Muscle of leg (tissue), 3 donors: ENCODE measurements at regions not wholly inside any gene's neighbourhood (a gene's known extent, or its start where the extent isn't known, plus 50 kb on each side); places are given as distances from the start of the nearest gene placed in this dataset.
"Not testable (repeated sequence)": the region's sequence is repeated elsewhere in the genome, so short reads cannot be mapped to it uniquely, and the experiment has no call there.

Experiments
- DNase-seq: peaks from one replicate; pipeline ENCODE4 v3.0.0; 2013
- H3K27ac ChIP-seq: one replicate; pipeline ENCODE4 v1.5.1; 2013; ENCODE audit warnings: mild to moderate bottlenecking, low read length, control low read depth
- H3K27me3 ChIP-seq: one replicate; pipeline ENCODE4 v1.6.1; 2013; ENCODE audit warnings: low read length; ENCODE audit not compliant: control insufficient read depth, insufficient read depth
- H3K36me3 ChIP-seq: one replicate; pipeline ENCODE4 v1.6.1; 2013; ENCODE audit warnings: low read length; ENCODE audit not compliant: control insufficient read depth, insufficient read depth
- H3K4me1 ChIP-seq: one replicate; pipeline ENCODE4 v1.6.1; 2013; ENCODE audit warnings: low read length; ENCODE audit not compliant: control insufficient read depth, insufficient read depth
- H3K4me3 ChIP-seq: one replicate; pipeline ENCODE4 v1.5.1; 2013; ENCODE audit warnings: low read length, control low read depth
- H3K9me3 ChIP-seq: replicated peaks from 2 replicates; pipeline ENCODE4 v1.6.1; 2013; ENCODE audit warnings: low read depth, low read length; ENCODE audit not compliant: control insufficient read depth
- WGBS: methylation state at CpG from one replicate; pipeline ENCODE4 v1.1.5; 2013; ENCODE audit warnings: missing lambda C conversion rate; ENCODE audit not compliant: insufficient coverage; 5-methylcytosine and 5-hydroxymethylcytosine counted together

DNA sequence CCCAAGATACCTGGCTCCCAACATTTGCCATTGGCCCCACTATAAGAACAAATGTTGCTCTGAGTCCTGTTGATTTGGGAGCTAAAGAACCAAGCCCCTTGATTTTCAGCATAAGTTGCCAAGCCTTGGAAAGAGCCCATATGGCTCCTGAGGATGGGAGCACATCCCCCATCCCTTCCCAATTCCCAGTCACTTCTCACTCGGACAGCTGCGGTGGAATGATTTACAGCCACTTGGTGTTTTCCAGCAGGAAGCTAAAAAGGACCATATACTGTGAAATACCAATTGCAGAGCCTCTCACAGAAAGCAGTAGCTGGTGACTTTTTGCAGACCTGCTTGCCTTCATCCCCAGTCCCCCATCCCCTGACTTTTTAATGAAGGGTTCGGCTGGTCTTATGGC is 524.6 kb downstream of the GRIN2A start:
- Histone ChIP-seq H3K36me3 (no peaks in the 10 kb centered on the region), H3K27ac (no peak overlapping the region), H3K9me3 (no peaks in the 10 kb centered on the region), H3K4me1 (no peaks in the 10 kb centered on the region), H3K27me3 (no peaks in the 10 kb centered on the region), H3K4me3 (no peak overlapping the region)
- no peak for DNase-seq
- WGBS = 0% methylated on average over 1 of the region's 3 CpGs

DNA sequence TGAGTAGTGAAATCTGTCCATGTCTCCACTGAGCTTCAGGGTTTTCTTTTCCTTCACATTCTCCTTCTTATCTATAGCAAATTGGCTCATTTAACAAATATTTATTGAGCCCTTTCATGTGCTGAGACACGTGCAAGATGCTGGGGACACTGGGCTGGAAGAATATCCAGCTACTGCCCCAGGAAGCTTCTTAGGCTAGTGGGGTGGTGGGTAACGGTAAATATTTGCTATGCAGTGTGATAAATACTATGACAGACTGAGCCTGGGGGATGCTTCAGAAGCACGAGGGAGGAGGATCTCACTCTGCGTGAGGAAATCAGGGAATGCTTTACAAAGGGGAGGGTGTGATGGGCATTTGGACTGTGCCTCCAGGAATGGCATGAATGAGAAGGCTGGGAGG is 524.1 kb downstream of the GRIN2A start:
- no peaks in the 10 kb centered on the region for H3K4me1 ChIP-seq
- no peak for DNase-seq
- no peak overlapping the region for H3K4me3 ChIP-seq
- no peaks in the 10 kb centered on the region for H3K27me3 ChIP-seq
- no peak overlapping the region for H3K27ac ChIP-seq
- H3K9me3 ChIP-seq = no peaks in the 10 kb centered on the region
- no peaks in the 10 kb centered on the region for H3K36me3 ChIP-seq
- 20% methylated on average over 4 of the region's 4 CpGs for WGBS

DNA sequence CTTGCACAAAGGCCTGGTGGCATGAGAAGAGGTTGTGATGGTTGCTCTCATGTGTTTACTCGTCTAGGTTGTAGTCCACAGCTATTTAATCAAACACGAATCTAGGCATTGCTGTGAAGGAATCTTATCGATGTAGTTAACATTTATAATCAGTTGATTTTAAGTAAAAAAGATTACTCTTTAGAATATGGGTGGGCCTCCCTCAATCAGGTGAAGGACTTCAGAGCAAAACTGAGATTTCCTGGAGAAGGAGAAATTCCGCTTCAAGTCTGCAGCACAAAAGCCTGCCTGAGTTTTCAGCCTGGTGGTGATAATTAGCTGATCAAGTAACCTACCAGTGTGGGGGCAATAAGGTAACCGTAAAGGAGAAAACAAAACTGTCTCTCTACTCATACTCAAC is 523.6 kb downstream of the GRIN2A start:
- Histone ChIP-seq H3K36me3 (no peaks in the 10 kb centered on the region), H3K4me3 (no peak overlapping the region), H3K27me3 (no peaks in the 10 kb centered on the region), H3K9me3 (no peaks in the 10 kb centered on the region), H3K27ac (no peak overlapping the region), H3K4me1 (no peaks in the 10 kb centered on the region)
- no peak for DNase-seq
- WGBS = 84% methylated on average over 2 of the region's 5 CpGs

DNA sequence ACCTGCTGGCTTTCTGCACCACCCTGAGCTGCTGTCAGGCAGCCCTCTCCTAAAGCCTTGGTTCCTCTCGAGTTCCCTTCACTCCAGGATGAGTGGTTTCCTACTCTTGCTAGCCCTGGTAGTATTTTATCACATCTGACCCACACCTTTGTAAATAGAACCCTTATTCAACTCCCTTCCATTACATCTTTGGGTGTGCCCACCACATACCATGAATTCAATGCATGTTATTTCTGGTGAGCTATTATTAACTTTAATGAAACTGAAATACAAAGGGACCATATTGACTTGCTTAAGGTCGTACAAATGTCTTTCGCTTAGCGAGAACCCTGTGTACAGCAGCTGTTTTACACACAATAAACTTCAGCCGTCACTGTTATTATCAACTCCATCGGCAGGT is 521.3 kb downstream of the GRIN2A start:
- Histone ChIP-seq H3K27me3 (no peaks in the 10 kb centered on the region), H3K27ac (no peak overlapping the region), H3K4me3 (no peak overlapping the region), H3K9me3 (no peaks in the 10 kb centered on the region), H3K36me3 (no peaks in the 10 kb centered on the region), H3K4me1 (no peaks in the 10 kb centered on the region)
- 67% methylated on average over 1 of the region's 6 CpGs for WGBS
- no peak for DNase-seq

DNA sequence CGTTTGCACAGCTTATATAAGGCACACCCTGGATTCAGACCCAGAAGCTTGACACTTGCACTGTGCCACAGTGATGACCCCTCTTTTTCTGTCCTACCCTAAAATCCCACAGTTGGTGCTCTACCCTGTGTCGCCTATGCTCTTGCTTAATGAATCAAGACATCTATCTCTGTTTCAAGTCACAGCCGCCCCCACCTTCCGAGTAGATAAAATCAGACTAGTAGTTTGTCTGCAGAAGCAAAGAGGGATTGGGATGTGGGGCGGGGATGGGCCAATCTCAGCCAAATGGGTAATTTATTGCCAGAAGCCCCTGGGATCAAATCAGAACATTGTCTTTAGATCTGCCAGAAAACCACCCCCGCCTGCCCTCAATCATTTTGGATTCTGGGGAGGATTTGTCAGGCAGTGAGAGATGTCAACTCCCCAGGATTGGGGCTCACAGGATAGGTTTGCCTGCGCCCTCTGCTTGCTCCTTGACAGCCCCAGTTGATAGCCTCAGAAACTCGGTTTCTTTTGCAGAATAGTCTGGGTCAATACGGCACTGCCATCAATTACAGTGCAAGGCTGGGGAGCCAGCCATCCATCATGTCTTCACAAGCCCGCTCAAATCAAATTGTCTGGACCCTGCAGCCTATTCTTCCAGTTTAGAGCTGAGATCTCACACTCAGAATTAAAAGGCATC is 520.8 kb downstream of the GRIN2A start:
- Histone ChIP-seq H3K27ac (no peak overlapping the region), H3K36me3 (no peaks in the 10 kb centered on the region), H3K27me3 (no peaks in the 10 kb centered on the region), H3K4me3 (no peak overlapping the region), H3K9me3 (no peaks in the 10 kb centered on the region), H3K4me1 (no peaks in the 10 kb centered on the region)
- 34% methylated on average over 4 of the region's 10 CpGs for WGBS
- DNase-seq = no peak

DNA sequence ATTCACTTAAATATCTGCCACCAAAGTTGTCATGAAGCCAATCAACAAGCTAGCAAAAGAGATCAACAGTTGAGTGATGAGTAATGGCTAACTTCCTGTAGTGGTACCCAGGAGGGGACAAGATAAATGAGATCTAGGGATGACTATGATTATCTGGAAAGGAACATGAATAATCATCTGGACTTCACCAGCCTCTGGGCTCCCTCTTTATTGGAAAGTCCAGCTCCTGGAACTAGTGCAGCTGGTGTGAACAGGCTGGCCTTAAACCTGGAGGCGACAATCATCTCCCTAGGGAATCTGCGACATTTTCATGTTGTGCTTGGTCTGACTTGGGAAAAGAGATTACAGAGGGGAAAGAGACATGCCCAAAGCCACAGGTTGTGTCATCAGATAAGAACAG is 518.6 kb downstream of the GRIN2A start:
- H3K4me3 ChIP-seq = no peak overlapping the region
- no peaks in the 10 kb centered on the region for H3K9me3 ChIP-seq
- H3K36me3 ChIP-seq = no peaks in the 10 kb centered on the region
- H3K27me3 ChIP-seq = no peaks in the 10 kb centered on the region
- no peak overlapping the region for H3K27ac ChIP-seq
- WGBS = 40% methylated on average over 1 of the region's 2 CpGs
- H3K4me1 ChIP-seq = no peaks in the 10 kb centered on the region
- no peak for DNase-seq

DNA sequence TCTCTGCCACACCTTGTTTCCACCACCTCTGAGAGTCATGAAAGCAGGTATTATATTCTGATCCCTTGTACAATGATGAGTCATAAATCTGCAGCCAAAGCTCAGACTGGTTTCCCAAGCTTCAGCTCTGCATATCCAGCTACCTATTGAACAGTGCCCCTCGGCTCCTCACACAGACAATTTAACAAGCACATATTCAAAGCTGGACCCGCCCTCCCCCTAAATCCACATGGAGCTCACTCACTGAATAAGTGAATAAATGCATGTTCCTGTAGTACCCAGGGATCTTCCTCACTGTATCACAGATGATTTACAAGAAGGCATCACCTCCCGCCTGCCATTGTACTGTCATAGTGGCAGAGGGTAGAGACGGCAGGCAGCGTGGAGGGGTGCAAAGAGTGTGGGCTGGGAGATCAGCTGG is 516.4 kb downstream of the GRIN2A start:
- DNase-seq = no peak
- no peaks in the 10 kb centered on the region for H3K36me3 ChIP-seq
- no peaks in the 10 kb centered on the region for H3K4me1 ChIP-seq
- H3K9me3 ChIP-seq = no peaks in the 10 kb centered on the region
- 40% methylated on average over 1 of the region's 5 CpGs for WGBS
- H3K27me3 ChIP-seq = no peaks in the 10 kb centered on the region
- H3K27ac ChIP-seq = no peak overlapping the region
- no peak overlapping the region for H3K4me3 ChIP-seq

DNA sequence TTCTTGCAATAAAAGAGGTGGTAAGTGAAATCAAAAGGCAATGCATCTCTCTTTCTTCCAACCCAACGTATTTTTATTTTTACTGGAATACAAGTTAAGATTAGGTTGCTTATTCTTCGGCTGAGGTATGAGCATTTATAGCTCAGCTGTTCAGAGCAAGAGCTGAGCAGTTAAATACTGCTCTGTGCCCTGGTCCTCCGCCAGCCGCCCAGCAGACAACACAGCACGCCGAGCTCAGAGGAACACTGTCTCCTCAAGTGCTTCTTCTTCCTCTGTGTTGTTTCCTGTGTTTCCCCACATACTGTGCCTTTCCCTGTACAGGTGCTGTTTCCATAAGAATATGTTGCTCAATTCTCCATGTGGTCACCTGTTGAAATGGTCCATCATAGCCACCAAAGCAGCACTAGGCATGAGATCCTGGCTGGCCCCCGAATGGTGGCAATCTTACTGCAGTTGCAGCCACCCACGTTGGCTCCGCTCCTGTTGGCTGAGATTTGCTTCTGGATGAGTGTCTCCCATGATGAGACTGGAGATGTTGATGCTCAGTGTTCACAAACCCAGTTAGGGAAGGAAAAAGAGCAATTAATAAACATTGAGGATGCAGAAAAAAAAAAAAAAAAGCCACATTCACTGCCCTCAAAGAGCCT is 515.3 kb downstream of the GRIN2A start:
- H3K9me3 ChIP-seq = no peaks in the 10 kb centered on the region
- DNase-seq = peak; percentile 22
- no peaks in the 10 kb centered on the region for H3K27me3 ChIP-seq
- H3K4me1 ChIP-seq = no peaks in the 10 kb centered on the region
- no peak overlapping the region for H3K4me3 ChIP-seq
- no peaks in the 10 kb centered on the region for H3K36me3 ChIP-seq
- WGBS = 38% methylated on average over 5 of the region's 9 CpGs
- no peak overlapping the region for H3K27ac ChIP-seq

DNA sequence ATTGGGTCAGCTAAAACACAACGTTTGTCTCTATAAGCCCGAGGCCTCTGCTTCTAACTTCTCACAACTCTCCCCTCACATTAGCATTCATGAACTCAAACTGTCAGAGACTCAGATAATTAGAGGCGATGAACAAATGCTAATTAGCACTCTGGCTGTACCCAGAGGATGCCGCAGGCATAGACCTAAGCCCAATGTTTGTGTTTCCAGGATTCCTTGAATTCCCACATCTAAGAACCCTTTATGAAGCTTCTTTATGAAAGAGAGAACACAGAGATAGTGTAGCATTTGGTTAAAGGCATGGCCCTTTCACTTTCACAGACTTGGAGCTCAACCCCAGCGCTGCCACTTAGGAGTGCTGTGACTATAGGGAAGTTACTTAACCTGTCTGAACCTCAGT is 512.2 kb downstream of the GRIN2A start:
- Histone ChIP-seq H3K36me3 (no peaks in the 10 kb centered on the region), H3K4me1 (no peaks in the 10 kb centered on the region), H3K9me3 (no peaks in the 10 kb centered on the region), H3K27ac (no peak overlapping the region), H3K27me3 (no peaks in the 10 kb centered on the region), H3K4me3 (no peak overlapping the region)
- DNase-seq = no peak
- 36% methylated on average over 4 of the region's 5 CpGs for WGBS

DNA sequence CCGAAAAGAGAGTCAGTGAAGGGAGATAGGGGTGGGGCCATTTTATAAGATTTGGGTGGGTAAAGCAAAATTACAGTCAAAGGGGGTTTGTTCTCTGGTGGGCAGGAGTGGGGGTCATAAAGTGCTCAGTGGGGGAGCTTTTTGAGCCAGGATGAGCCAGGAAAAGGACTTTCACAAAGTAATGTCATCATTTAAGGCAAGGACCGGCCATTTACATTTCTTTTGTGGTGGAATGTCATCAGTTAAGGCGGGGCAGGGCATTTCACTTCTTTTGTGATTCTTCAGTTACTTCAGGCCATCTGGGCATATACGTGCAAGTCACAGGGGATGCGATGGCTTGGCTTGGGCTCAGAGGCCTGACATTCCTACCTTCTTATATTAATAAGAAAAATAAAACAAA is 511.6 kb downstream of the GRIN2A start:
- not testable (repeated sequence) for H3K9me3 ChIP-seq, H3K27ac ChIP-seq, H3K4me3 ChIP-seq, H3K4me1 ChIP-seq, DNase-seq, H3K36me3 ChIP-seq, H3K27me3 ChIP-seq
- WGBS = no CpG with 5 or more reads among the region's 5 CpGs
